Panc1 (cell line): ENCODE measurements at regions not wholly inside any gene's neighbourhood (a gene's known extent, or its start where the extent isn't known, plus 50 kb on each side); places are given as distances from the start of the nearest gene placed in this dataset.
"Not testable (repeated sequence)": the region's sequence is repeated elsewhere in the genome, so short reads cannot be mapped to it uniquely, and the experiment has no call there.

Experiments used
- ATAC-seq: fragments of 200-7000 bp; cut with Tn5 transposase; 2 replicates; pipeline ENCODE4 v1.9.1; 2020; ENCODE audit warnings: mild to moderate bottlenecking, moderate library complexity
- BruUV-seq: library from RNA; stranded (reverse); fragments of 400-500 nt; replicated peaks from 2 replicates; lab custom pipeline; 2021; lab: Mats Ljungman, UMichigan
- CTCF ChIA-PET: fragments of 300-600 bp; sonication (Branson Sonifier 250); formaldehyde crosslinking; loops from one replicate; lab custom pipeline; 2022; ENCODE audit warnings: antibody characterized with exemption; lab: Charles Lee
- POLR2A ChIA-PET: fragments of 300-600 bp; sonication (Branson Sonifier 250); formaldehyde crosslinking; loops from one replicate; lab custom pipeline; 2022; ENCODE audit warnings: antibody characterized with exemption; lab: Charles Lee
- DNase-seq: peaks from one replicate; pipeline ENCODE4 v3.0.0-alpha.2; 2010; ENCODE audit warnings: low read depth, low spot score
- H3K27ac ChIP-seq: 2 replicates; pipeline ENCODE4 v1.5.1; 2011; ENCODE audit warnings: mild to moderate bottlenecking, low read length, inconsistent platforms
- H3K27me3 ChIP-seq: fragments of 200-500 bp; sonication (Bioruptor generic); 2 replicates; pipeline ENCODE4 v1.6.0; 2014; ENCODE audit warnings: low read length, inconsistent platforms; ENCODE audit not compliant: control insufficient read depth, insufficient read depth
- H3K36me3 ChIP-seq: fragments of 200-500 bp; sonication (Bioruptor generic); 2 replicates; pipeline ENCODE4 v1.5.1; 2014; ENCODE audit warnings: inconsistent platforms, mild to moderate bottlenecking, low read length, moderate library complexity; ENCODE audit not compliant: control insufficient read depth, insufficient read depth
- H3K4me1 ChIP-seq: 2 replicates; pipeline ENCODE4 v1.5.1; 2011; ENCODE audit warnings: inconsistent platforms, mild to moderate bottlenecking, low read length, moderate library complexity; ENCODE audit not compliant: control insufficient read depth, insufficient read depth
- H3K4me3 ChIP-seq, 2 experiments: 2 replicates each; pipeline ENCODE4 v1.5.1; 2011 to 2012; ENCODE audit warnings: low read depth in 2 of 2, low read length in 2 of 2, mild to moderate bottlenecking in 2 of 2, inconsistent platforms in 1 of 2, moderate library complexity in 1 of 2
- H3K9me3 ChIP-seq: fragments of 200-500 bp; sonication (Bioruptor generic); 2 replicates; pipeline ENCODE4 v1.5.1; 2014; ENCODE audit warnings: low read depth, mild to moderate bottlenecking, inconsistent platforms, low read length, moderate library complexity; ENCODE audit not compliant: control insufficient read depth, insufficient read depth
- in situ Hi-C: cut with HindIII; loops from 2 replicates; pipeline ENCODE4 v1.10.0; 2016; ENCODE audit warnings: low sequenced_read_pairs, low pct_unique_long_range_greater_than_20kb
- intact Hi-C: fragments of 100-400 bp; cut with micrococcal nuclease; formaldehyde crosslinking; loops from one replicate; pipeline ENCODE4 v1.10.0; 2022; ENCODE audit not compliant: unreplicated experiment

DNA sequence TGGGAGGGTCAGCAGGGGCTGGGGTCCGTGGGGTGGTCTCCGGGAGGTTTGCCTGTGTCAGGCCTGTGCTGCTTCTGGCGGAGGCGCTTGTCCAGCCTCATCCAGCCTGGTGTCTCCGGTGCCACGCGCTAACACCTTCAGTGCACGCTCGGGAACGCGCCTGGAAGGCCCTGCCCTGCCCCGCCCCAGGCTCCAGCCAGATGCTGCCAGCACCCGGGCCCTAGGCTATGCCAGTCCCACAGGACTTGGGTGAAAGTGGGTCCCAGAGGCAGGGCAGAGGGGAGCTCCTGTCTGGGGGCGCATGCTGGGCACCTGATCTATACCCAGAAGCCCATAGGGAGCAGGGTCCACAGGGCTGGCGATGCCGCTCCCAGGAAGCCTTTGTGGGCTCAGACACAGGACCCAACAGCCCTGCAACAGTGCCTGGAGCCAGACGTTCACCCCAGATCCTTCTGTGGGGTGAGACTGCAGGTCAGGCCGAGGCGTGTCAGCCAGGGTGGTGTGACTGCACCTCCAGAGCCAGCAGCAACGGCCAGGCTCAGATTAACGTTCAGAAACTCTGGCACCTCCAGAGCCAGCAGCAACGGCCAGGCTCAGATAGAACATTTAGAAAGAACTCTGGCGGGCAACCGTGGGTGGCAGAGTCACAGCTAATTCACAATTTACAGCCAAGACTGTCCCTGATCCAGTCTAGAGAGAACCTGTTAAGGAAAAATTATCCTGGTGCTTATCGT, 5423.2 kb upstream of the TPTE start:
- H3K9me3 ChIP-seq, H3K27ac ChIP-seq, intact Hi-C loops, DNase-seq, H3K4me3 ChIP-seq, H3K27me3 ChIP-seq, CTCF ChIA-PET, BruUV-seq, in situ Hi-C loops, H3K36me3 ChIP-seq, ATAC-seq, H3K4me1 ChIP-seq, POLR2A ChIA-PET: not testable (repeated sequence)

DNA sequence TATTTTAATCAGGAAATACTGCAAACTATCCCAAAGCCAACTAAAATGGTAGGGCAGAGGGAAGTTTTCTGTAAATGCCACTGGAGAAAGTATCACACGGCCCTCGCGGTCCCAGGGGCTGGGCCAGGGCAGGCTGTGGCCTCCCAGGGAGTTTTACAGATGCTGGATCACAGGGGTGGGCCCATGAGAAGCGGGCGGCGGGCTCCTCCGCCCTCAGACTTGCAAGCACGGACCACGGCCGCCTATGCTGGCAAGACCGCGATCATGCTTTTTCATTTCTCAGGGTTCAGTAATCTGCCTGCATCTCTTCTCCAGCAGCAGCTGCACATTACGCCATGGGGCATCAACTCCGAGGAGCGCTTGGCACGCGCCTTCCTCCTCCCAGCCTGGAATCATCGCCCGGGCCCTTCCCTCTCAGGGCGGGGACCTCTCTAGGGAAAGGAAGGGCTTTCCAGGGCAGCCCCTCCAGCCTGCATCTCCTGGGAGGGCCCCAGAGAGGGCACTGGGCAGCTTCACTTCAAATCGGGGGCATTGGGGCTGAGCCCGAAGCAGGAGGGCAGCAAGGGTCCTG, 5420.7 kb upstream of the TPTE start:
- in situ Hi-C loops, H3K27ac ChIP-seq, CTCF ChIA-PET, intact Hi-C loops, POLR2A ChIA-PET, BruUV-seq, H3K4me1 ChIP-seq, DNase-seq, H3K9me3 ChIP-seq, H3K4me3 ChIP-seq, H3K27me3 ChIP-seq, H3K36me3 ChIP-seq: not testable (repeated sequence)
- 0 out of 2 replicates have a peak, but pooled peaks have one; percentile 43 for ATAC-seq

DNA sequence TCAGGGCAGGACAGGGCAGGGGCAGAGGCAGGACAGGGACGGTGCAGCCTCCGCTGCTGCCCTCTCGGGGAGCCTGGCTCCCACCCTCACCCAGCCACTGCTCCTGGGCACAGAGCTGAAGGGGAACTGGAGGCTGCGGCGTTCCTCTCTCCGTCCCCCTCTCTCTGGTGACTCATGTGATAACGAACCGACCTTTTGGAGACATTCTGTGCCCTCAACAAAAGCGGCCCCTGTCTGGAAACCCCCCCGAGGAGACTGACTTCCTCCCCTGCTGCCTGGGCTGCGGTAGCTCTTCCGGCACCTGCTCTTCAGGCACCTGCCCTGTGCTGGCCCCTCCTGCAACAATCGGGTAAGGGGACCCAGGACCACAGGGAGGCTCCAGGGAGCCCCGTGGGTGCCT, 5419.6 kb upstream of the TPTE start:
- H3K27ac ChIP-seq, CTCF ChIA-PET, H3K4me1 ChIP-seq, H3K27me3 ChIP-seq, H3K9me3 ChIP-seq, H3K4me3 ChIP-seq, H3K36me3 ChIP-seq, in situ Hi-C loops, DNase-seq, POLR2A ChIA-PET, intact Hi-C loops, BruUV-seq: not testable (repeated sequence)
- ATAC-seq: peak; percentile 63

DNA sequence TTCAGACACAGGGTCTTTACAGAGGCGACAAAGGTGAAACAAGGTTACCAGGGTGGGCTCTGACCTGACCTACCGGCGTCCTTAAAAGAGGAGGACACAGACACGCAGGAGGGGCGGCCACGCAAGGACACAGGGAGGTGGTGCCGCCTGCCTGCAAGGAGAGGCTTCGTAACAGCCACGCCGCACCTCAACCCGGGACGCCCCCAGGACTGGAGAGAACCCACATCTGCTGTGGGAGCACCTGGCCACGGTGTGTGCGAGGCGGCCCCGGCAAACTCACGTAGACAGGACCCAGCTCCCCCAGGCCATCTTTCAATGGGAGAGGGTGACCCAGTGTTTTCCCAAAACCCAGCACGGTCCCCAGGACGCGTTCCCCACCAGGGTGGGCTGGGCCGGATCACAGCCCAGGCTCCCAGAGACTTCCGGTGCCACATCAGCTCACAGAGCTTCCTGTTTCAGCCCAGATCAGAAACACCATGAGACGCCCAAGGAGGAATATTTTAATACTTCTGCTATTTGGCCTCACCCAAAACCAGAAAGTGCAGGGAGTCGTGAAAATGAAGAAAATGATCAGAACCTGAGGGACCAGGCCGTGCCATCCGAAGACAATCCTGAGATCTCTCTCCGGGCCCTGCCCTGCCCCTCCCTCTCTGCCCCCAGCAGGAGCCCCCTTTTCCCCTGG, 5417.4 kb upstream of the TPTE start:
- CTCF ChIA-PET, BruUV-seq, H3K4me3 ChIP-seq, H3K4me1 ChIP-seq, H3K36me3 ChIP-seq, intact Hi-C loops, DNase-seq, ATAC-seq, POLR2A ChIA-PET, H3K27me3 ChIP-seq, H3K9me3 ChIP-seq, in situ Hi-C loops, H3K27ac ChIP-seq: not testable (repeated sequence)

DNA sequence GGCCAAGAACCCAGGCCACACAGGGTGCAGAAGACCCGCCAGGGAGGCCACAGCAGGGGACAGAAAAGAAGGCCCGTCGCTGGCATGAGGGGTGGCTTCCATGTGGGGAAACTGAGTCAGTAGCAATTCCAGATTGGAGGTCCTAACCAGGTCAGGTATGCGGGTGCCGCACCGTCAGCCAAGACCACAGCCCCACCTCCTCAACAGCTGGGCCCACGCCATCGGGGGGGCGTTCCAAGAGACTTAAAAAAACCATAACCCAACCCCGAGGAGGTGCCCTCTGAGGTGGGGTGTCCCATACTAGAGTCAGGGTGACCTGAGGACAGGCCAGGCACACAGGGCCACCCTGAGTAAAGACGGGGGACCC, 5416.8 kb upstream of the TPTE start:
- in situ Hi-C loops: not testable (repeated sequence)

DNA sequence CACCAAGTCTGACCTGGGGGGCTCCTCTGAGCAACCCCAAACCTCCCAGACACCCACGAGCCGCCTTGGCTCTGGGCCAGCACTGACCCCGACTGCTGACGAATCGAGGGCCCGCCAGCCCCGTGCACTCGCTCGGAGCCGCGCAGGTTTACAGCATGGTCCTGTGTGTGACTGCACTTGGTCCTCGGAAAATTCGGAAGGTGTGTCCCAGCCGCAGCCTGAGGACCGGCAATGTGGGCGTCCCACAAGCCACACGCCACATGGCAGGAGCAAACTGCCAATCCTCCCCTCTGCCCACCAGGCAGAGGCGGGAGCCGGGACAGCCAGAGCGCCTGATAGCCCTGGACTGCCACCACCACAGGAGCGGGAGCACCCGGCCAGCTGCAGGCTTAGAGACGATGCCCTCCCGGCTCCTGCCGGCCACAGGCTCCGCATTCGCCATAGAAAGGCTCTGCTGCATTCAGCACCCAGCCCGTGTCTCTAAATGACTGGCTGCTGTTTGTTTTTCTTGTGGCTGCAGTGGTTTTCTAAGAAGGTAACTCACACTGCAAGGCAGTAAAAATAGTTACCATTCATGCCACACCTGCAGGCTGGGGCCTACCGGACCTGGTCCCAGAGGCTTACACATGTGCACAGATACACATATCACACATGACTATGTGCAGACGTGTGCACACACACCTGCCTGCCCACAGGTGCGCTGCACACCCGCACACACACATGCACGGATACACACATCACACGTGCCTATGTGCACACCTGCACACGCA, 5415.3 kb upstream of the TPTE start:
- DNase-seq, H3K27ac ChIP-seq, H3K27me3 ChIP-seq, H3K4me3 ChIP-seq, intact Hi-C loops, POLR2A ChIA-PET, H3K9me3 ChIP-seq, BruUV-seq, H3K36me3 ChIP-seq, in situ Hi-C loops, H3K4me1 ChIP-seq, CTCF ChIA-PET: not testable (repeated sequence)
- ATAC-seq: peak; percentile 27; the same call in 1 of the 2 replicates

More for the DNA sequence above, 5416.8 kb upstream of the TPTE start:
- ATAC-seq, H3K4me3 ChIP-seq, DNase-seq, H3K4me1 ChIP-seq, intact Hi-C loops, H3K36me3 ChIP-seq, H3K27me3 ChIP-seq, BruUV-seq, CTCF ChIA-PET, H3K9me3 ChIP-seq, POLR2A ChIA-PET, H3K27ac ChIP-seq: not testable (repeated sequence)
